ENCODE measurements at regions not wholly inside any gene's neighbourhood (a gene's known extent, or its start where the extent isn't known, plus 50 kb on each side); places are given as distances from the start of the nearest gene placed in this dataset.

DNA sequence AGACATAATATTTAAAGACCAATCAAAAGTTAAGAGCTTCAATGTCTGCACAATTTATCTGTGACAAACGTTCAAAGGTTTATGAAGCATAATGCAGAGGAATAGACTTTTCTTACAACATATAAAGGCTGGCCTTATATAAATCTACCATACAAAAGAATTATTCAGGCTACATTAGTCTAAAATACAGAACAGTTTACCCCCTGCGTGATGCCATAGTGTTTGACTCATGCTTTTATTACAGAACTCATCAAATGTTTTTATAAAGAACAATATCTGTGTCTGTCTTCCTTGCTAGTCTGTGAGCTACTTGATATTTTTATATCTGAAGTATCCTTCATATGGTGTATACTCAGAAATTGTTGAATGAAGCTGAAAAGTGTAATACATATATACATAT is 1084.5 kb upstream of the FLRT2 start:
- WGBS, 2 donors = 83 to 93% methylated on average over 2 of the region's 2 CpGs
- ATAC-seq (ENCODE audit: insufficient read depth, low FRiP score) (no peak), DNase-seq (no peak)
- TF ChIP-seq, protein P1, sequence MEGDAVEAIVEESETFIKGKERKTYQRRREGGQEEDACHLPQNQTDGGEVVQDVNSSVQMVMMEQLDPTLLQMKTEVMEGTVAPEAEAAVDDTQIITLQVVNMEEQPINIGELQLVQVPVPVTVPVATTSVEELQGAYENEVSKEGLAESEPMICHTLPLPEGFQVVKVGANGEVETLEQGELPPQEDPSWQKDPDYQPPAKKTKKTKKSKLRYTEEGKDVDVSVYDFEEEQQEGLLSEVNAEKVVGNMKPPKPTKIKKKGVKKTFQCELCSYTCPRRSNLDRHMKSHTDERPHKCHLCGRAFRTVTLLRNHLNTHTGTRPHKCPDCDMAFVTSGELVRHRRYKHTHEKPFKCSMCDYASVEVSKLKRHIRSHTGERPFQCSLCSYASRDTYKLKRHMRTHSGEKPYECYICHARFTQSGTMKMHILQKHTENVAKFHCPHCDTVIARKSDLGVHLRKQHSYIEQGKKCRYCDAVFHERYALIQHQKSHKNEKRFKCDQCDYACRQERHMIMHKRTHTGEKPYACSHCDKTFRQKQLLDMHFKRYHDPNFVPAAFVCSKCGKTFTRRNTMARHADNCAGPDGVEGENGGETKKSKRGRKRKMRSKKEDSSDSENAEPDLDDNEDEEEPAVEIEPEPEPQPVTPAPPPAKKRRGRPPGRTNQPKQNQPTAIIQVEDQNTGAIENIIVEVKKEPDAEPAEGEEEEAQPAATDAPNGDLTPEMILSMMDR (IDR thresholded peaks at IDR 0.05; ENCODE audit: control extremely low read depth, extremely low read depth) = no peak
- Histone ChIP-seq H3K4me1 (ENCODE audit: control insufficient read depth in 5 of 5, insufficient read depth in 5 of 5, low read length in 5 of 5) (peaks cover 0 to 8% (median 0%) of the 10 kb centered on the region in 5 donors), H3K27me3 (ENCODE audit: control insufficient read depth in 3 of 3, insufficient read depth in 3 of 3, low read length in 2 of 3) (no peaks in the 10 kb centered on the region), H3K4me3 (no peak overlapping the region), H3K36me3 (ENCODE audit: control insufficient read depth in 4 of 4, insufficient read depth in 4 of 4, low read length in 4 of 4) (no peaks in the 10 kb centered on the region), H3K9me3 (ENCODE audit: control insufficient read depth in 4 of 4, insufficient read depth in 3 of 4, low read length in 3 of 4) (no peaks in the 10 kb centered on the region), H3K9ac (ENCODE audit: insufficient read depth in 1 of 2, low read length in 2 of 2) (no peak overlapping the region), H3K27ac (ENCODE audit: low read depth in 1 of 2, low read length in 1 of 2) (no peak overlapping the region)

DNA sequence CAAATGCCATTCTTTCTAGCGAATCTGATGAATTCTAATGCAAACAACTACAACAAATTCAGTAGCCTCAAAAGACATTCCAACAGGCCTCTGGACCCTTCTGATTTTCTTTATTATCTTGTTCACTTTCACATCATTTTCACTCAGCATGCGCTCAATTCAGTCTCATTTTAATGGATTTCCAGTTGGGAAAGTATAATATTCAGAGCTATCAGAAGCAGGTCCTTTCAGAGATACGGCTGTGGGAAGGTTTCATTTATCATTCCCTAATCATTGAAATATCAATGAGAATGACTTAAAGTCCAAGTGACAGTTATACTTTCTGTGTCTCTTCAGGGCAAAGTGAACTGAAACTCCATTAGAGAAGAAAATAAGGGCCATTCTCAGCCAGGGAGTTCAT is 1083.7 kb upstream of the FLRT2 start:
- TF ChIP-seq, protein P1 (IDR thresholded peaks at IDR 0.05; ENCODE audit: control extremely low read depth, extremely low read depth) = no peak
- WGBS, 2 donors = 91 to 96% methylated on average over 3 of the region's 3 CpGs
- H3K36me3 ChIP-seq (ENCODE audit: control insufficient read depth in 4 of 4, insufficient read depth in 4 of 4, low read length in 4 of 4) = no peaks in the 10 kb centered on the region
- no peak overlapping the region for H3K4me3 ChIP-seq
- peaks cover 0 to 7% (median 0%) of the 10 kb centered on the region in 5 donors for H3K4me1 ChIP-seq (ENCODE audit: control insufficient read depth in 5 of 5, insufficient read depth in 5 of 5, low read length in 5 of 5)
- no peak overlapping the region for H3K9ac ChIP-seq (ENCODE audit: insufficient read depth in 1 of 2, low read length in 2 of 2)
- no peak overlapping the region for H3K27ac ChIP-seq (ENCODE audit: low read depth in 1 of 2, low read length in 1 of 2)
- DNase-seq = no peak
- no peak for ATAC-seq (ENCODE audit: insufficient read depth, low FRiP score)
- H3K9me3 ChIP-seq (ENCODE audit: control insufficient read depth in 4 of 4, insufficient read depth in 3 of 4, low read length in 3 of 4) = no peaks in the 10 kb centered on the region
- no peaks in the 10 kb centered on the region for H3K27me3 ChIP-seq (ENCODE audit: control insufficient read depth in 3 of 3, insufficient read depth in 3 of 3, low read length in 2 of 3)

DNA sequence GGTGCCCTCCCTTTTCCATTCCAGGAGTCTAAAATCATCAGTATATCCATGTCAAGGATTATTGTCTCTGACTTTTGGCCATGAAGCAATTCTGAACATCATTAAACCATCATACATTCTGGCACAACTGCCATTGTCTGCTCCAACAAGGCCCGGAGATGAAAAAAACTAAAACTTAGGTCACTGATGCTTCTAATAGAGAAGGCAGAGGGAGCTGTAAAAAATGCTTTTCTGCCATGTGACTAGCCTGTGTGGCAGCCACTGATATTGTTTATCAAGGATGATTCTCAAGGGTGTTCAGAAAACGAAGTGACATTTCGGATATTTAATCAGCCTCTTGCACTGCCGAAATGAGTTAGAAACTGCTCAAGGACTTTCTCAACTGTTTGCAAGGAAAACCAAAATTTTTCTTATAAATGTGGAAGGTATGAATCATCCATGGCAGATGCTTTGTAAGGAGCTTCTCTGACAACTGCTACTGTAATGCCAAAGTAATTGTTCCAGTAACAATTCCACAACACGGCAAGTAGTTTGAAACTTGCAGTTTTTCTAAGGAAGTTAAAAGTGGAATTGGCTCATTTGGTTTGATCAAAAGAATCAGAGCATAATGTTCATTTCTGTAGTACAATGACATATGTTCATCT is 1076.5 kb upstream of the FLRT2 start:
- H3K9me3 ChIP-seq (ENCODE audit: control insufficient read depth in 4 of 4, insufficient read depth in 3 of 4, low read length in 3 of 4) = no peaks in the 10 kb centered on the region
- peaks cover 0 to 3% (median 0%) of the 10 kb centered on the region in 5 donors for H3K4me1 ChIP-seq (ENCODE audit: control insufficient read depth in 5 of 5, insufficient read depth in 5 of 5, low read length in 5 of 5)
- DNase-seq (no peak), ATAC-seq (ENCODE audit: insufficient read depth, low FRiP score) (no peak)
- no peak overlapping the region for H3K27ac ChIP-seq (ENCODE audit: low read depth in 1 of 2, low read length in 1 of 2)
- H3K36me3 ChIP-seq (ENCODE audit: control insufficient read depth in 4 of 4, insufficient read depth in 4 of 4, low read length in 4 of 4) = no peaks in the 10 kb centered on the region
- H3K9ac ChIP-seq (ENCODE audit: insufficient read depth in 1 of 2, low read length in 2 of 2) = no peak overlapping the region
- H3K4me3 ChIP-seq = no peak overlapping the region
- TF ChIP-seq, protein P1 (IDR thresholded peaks at IDR 0.05; ENCODE audit: control extremely low read depth, extremely low read depth) = no peak
- H3K27me3 ChIP-seq (ENCODE audit: control insufficient read depth in 3 of 3, insufficient read depth in 3 of 3, low read length in 2 of 3) = no peaks in the 10 kb centered on the region
- 66 to 84% methylated on average over 5 of the region's 5 CpGs for WGBS, 2 donors

DNA sequence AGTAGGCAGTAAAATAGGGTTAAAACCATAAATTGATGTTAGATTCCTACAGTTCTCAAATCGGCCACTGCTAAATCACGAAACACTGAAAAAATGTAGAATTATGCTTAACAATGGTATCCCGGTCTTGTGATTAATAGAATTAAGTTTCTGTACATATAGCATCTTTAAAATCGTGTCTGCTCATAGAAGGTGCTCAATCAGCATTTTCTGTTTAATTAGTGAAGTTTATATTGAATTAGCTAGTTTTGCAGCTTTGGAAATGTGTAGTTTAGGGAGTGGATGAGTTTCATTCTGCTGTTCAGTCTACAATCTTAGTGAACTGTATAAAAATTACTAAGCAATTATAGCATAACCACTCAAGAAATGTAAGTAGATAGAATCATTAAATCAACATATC is 1075.8 kb upstream of the FLRT2 start:
- Histone ChIP-seq H3K27ac (ENCODE audit: low read depth in 1 of 2, low read length in 1 of 2) (no peak overlapping the region), H3K36me3 (ENCODE audit: control insufficient read depth in 4 of 4, insufficient read depth in 4 of 4, low read length in 4 of 4) (no peaks in the 10 kb centered on the region), H3K4me1 (ENCODE audit: control insufficient read depth in 5 of 5, insufficient read depth in 5 of 5, low read length in 5 of 5) (peaks cover 0 to 3% (median 0%) of the 10 kb centered on the region in 5 donors), H3K9me3 (ENCODE audit: control insufficient read depth in 4 of 4, insufficient read depth in 3 of 4, low read length in 3 of 4) (no peaks in the 10 kb centered on the region), H3K4me3 (no peak overlapping the region), H3K9ac (ENCODE audit: insufficient read depth in 1 of 2, low read length in 2 of 2) (no peak overlapping the region), H3K27me3 (ENCODE audit: control insufficient read depth in 3 of 3, insufficient read depth in 3 of 3, low read length in 2 of 3) (no peaks in the 10 kb centered on the region)
- WGBS, 2 donors = 87% methylated on average over 4 of the region's 4 CpGs
- DNase-seq (no peak), ATAC-seq (ENCODE audit: insufficient read depth, low FRiP score) (no peak)
- TF ChIP-seq, protein P1 (IDR thresholded peaks at IDR 0.05; ENCODE audit: control extremely low read depth, extremely low read depth) = no peak
